ENCODE measurements at regions not wholly inside any gene's neighbourhood (a gene's known extent, or its start where the extent isn't known, plus 50 kb on each side); places are given as distances from the start of the nearest gene placed in this dataset.
"Not testable (repeated sequence)": the region's sequence is repeated elsewhere in the genome, so short reads cannot be mapped to it uniquely, and the experiment has no call there.

GRCh38 chr1:117754061-117754969, 148.5 kb downstream of the TENT5C start:
- DNase-seq, result peak; percentile 64 to 85

DNA sequence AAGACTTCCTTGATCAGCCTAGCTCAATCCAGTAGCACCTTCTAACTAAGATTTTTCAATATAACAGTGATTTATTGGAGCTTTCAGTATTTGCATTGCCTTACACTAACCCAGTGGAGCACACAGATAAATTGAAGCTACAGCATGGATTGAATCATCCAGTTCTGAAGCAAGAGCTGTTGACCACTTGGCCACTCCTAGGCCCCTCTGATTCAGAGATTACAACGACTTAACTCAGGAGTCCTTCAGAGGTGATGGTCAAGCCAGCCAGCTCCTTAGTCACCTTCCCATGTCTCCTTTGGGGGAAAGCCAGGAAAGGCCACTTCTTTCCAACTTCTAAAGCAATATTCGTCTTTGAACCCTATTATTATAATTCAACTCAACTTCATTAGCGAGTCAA, 151.8 kb downstream of the TENT5C start:
- DNase-seq, result no peak

DNA sequence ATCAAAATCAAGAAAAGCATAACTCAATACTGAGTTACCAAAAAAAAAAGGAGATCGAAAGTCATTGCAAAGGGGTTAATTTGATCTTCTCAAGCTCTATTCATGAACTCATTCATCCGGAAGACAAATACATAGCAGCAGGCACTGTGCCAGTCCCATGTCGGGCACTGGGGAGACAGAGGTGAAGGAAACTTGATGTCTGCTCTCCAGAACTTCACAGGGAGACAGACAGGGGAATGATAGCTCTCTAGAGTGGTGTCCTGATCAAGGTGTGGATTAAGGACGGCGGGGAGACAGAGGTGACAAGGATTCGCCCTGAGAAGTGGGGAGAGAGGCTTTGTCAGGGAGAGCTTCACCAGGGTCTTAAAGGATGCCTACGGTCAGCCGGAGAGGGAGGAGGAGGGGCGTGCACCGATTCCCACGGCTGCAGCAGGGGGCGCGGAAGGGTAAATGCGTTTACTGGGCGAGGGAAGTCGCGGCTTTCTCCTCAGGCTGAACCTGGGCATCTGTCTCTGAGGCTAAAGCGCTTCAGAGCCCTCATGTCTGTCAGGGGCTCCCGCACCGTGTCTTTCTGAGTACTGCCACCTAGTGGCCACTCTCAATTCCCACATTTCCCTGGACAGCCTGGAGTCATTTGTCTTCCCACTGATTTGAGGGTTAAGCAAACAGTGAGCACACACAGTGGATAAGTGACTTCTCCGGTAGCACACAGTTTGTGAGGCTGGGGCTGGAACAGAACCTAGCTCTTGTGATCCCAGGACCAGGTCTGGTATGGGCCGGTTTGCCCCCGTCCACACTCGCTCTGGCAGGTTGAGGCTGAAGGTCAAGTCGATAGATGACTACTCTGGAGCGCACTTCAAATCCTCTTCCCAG, 152.8 kb downstream of the TENT5C start:
- DNase-seq, result peak; percentile 89 to 94

- no peak for DNase-seq
Observed at GRCh38 chr1:117759535-117759934, 153.7 kb downstream of the TENT5C start.

DNA sequence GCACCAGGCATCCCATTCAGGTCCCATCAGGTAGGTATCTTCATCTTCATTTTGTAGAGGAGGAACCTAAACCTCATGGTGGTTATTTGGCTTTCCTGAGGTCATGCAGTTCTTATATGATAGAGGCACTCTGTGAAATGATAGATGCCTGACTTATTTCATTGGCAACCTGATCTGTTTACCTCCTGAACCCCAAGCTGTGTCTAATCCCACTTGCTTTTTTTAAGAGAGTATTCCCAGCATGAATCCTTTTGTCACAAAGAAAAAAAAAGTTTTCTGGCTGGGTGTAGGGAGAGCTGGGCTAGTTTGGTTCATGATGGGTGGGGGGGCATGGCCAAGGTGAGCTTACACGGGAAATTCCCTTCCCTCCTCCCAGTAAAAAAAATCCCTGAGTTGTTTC, 154.2 kb downstream of the TENT5C start:
- no peak for DNase-seq

- DNase-seq, result peak in 1 of 2 experiments; percentile 62
Observed at GRCh38 chr1:117760485-117760884, 154.6 kb downstream of the TENT5C start.

DNA sequence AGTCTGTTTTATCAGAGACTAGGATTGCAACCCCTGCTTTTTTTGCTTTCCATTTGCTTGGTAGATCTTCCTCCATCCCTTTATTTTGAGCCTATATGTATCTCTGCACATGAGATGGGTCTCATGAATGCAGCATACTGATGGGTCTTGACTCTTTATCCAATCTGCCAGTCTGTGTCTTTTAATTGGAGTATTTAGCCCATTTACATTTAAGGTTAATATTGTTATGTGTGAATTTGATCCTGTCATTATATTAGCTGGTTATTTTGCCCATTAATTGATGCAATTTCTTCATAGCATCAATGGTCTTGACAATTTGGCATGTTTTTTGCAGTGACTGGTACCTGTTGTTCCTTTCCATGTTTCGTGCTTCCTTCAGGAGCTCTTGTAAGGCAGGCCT, 161.7 kb downstream of the GDAP2 start:
- not testable (repeated sequence) for DNase-seq

DNA sequence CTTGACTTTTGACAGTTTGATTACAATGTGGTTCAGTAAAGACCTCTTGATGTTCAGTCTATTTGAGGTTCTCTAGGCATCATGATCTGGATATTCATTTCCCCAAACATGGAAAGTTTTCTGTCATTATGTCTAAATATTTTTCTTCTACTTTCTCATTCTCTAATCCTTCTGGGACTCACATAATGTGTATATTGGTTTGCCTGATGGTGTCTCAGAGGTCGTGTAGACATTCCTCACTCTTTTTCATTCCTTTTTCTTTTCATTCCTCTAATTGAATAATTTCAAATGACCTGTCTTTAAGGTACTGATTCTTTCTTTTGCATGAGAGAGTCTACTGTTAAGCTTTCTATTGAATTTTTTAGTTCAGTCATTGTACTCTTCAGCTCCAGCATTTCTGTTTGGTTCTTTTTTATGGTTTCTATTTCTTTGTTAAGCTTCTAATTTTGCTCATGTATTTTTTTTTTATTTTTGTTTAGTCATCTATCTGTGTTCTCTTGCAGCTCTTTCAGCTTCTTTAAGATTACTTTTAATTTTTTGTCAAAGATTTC, 158.4 kb downstream of the GDAP2 start:
- DNase-seq, result no peak

DNA sequence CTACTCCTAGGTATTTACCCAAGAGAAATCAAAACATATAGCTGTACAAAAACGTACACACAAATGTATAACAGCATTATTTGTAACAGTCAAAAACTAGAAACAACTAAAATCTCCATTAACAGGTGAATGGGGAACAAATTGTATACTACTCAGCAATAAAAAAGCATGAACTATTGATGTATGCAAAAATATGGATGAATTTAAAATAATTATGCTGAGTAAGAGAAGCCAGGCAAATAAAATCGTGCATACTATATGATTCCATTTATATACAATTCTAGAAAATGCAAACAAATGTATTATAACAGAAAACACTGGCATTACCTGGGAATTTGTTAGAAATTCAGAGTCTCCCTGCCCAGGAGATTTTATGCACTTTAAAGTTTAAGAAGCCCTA, 150.1 kb downstream of the GDAP2 start:
- DNase-seq, result no peak

GRCh38 chr1:117780687-117781475, 148.5 kb downstream of the GDAP2 start:
- DNase-seq, result peak in 1 of 2 experiments; percentile 60

GRCh38 chr1:117782056-117782455, 147.4 kb downstream of the GDAP2 start:
- DNase-seq, result no peak

DNA sequence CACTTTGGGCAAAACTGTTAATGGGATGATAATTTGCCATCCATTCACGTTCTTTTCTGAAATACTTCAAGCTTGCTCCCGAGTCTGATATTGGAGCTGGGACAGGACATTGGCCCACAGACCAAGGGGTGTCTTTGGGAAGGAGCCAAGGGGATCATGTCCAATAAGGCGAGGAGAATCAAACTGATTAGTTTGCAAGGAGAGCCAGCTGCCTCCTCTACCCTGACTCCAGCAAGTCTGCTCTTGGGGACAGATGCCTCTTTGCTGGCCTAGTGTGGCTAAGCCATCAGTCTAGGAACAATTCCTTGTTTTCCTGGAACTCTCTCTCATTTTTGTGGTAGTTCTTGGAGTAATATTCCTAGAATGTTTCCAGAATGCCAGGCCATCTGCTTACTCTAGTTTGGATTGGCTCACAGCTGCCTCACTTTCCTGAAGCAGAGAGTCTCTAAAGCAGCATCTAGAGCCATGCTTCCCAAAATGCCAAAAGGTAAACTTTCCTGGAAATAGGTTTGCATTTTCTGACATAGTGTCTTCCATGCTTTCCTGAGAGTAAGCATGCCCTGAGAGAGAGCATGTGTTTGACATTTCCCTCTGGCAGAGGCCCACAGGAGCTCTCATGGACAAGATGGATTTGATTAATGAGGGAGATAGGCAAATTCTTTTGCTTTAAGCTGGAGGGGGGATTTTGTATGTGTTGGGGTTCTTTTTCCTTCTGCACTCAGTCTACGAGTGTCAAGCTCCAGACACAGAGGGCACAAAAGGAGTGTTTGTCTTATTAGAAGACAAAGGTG, 145.6 kb downstream of the GDAP2 start:
- DNase-seq, result peak; percentile 45 to 88

DNA sequence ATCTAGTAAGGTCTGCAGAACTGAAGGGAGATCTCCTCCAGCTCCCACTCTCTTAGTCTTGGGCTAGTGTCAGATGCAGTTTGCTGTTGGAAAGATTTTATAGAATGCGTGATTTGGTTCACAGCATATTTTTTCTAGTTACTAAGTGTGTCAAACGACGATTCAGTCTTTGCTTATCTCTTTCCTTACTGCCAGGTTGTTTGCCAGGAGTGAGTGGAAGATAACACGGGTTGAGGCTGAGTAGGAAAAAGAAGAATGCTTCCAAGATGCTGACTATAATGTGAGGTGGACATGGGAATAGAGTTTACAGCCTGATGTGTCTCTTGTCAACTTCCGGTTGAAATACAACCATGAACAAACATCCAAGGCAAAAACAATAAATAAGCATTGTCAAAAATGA, 141.4 kb downstream of the GDAP2 start:
- DNase-seq, result no peak

GRCh38 chr1:117793413-117793812, 136.0 kb downstream of the GDAP2 start:
- DNase-seq, result peak; percentile 53 to 87

DNA sequence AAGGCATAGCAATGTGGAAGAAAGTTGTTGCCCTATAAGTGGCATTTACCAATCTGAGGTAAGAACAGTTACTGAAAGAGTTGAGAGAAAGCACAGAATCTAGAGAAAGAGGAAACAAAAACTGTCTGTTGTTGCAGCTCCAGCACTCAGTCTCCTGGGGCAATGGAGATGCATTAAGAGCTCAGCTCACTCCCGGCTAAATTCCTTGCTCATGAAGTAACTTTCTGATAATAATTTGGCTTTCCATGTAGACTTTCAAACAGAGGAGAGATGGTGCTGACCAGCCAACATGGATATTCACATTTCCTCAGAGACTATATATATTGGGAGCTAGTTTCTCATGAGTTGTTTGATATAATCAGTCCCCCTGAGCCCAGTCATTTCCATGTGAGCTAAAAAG, 135.3 kb downstream of the GDAP2 start:
- peak in 1 of 2 experiments; percentile 16 for DNase-seq

GRCh38 chr1:117795190-117795589, 134.2 kb downstream of the GDAP2 start:
- no peak for DNase-seq

DNA sequence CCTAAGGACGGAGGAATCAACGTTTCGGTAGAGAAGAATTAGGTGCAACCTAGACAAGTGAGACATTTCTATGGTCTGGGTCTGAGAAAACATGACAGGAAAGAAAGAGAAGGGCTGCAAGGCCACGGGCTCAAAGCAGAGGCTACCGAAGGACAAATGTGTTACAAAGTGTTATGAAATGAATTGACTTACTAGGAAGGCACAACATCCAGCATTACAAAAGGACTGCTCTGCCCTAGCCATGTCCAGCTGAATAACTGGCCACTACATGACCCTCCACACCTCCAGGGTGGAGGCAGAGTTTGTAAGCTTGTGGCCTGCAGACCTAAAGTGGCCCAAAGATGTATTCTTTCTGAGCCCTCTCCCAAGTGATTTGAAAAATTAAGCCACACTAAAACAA, 133.6 kb downstream of the GDAP2 start:
- DNase-seq, result no peak

GRCh38 chr1:117796226-117796625, 133.2 kb downstream of the GDAP2 start:
- no peak for DNase-seq

- DNase-seq, result no peak
Observed at GRCh38 chr1:117798550-117798949, 130.9 kb downstream of the GDAP2 start.

DNA sequence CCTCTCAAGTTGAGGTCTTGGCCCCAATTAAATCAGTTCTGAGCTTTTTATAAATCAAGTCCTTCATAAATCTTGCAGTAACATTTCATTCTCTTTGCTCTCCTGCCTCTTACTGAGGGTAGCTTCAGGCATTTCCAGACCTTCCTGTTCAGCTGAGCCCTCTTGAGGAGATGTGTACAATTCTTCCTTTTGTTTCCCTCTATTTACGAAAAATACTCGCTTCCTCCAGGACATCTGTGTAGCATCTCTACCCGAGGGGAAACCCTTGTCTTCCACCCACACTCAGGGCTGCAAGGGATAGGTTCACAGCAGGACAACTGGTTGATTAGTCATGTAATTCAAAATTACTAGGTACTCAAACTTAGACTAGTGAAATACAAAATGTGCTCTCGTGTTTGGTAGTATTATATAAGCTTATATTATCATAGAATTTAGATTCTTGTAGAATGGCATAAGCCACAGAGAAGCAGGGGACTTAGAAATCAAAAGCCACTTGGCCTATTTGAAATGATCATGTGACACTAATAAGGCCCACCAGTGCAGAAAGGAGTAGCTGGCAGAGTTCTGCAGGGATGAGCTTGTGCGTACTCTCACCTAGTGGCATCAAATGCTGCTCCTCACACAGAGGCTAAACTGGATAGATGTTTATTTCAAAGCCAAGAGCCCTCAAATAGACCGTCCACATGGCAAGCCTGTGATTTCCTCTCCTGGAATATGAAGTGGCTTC, 126.7 kb downstream of the GDAP2 start:
- DNase-seq, result no peak

DNA sequence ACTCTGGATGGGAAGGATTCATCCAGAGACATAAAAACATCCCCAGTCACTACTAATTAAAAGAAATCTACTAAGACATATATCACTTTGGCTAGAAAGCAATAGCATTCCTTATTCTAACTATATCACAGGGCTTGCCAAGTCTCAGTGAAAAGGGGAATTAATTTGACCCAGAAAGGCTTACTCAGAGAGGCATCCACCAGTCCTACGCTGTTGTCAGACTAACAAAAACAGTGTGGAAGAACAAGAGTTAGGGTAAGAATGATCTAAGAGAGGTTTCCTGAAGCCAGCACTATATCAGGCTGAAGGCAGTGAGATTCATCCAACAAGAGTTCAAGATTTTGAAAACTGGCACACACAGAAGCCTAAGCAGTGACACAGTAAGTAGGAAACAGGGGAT, 126.1 kb downstream of the GDAP2 start:
- DNase-seq, result no peak

Data from NCI-H446 (cell line).